Astrocyte of the spinal cord (primary cell): ENCODE measurements at regions not wholly inside any gene's neighbourhood (a gene's known extent, or its start where the extent isn't known, plus 50 kb on each side); places are given as distances from the start of the nearest gene placed in this dataset.
A peak's percentile ranks its signal among the peaks of the same experiment; 100 is the strongest.

ENCODE experiments used
- DNase-seq: peaks from one replicate; pipeline ENCODE4 v3.0.0; 2011; ENCODE audit warnings: low read depth, low spot score
- H3K4me3 ChIP-seq: 2 replicates; pipeline ENCODE4 v1.5.1; 2011; ENCODE audit warnings: low read depth, mild to moderate bottlenecking, low read length, moderate library complexity
- CTCF ChIP-seq: IDR thresholded peaks from 2 replicates; pipeline ENCODE4 v1.5.1; 2012; ENCODE audit warnings: low read depth, mild to moderate bottlenecking, low read length, inconsistent platforms
- in situ Hi-C: cut with HindIII; loops from 2 replicates; pipeline ENCODE4 v1.10.0; 2017; ENCODE audit warnings: low sequenced_read_pairs

DNA sequence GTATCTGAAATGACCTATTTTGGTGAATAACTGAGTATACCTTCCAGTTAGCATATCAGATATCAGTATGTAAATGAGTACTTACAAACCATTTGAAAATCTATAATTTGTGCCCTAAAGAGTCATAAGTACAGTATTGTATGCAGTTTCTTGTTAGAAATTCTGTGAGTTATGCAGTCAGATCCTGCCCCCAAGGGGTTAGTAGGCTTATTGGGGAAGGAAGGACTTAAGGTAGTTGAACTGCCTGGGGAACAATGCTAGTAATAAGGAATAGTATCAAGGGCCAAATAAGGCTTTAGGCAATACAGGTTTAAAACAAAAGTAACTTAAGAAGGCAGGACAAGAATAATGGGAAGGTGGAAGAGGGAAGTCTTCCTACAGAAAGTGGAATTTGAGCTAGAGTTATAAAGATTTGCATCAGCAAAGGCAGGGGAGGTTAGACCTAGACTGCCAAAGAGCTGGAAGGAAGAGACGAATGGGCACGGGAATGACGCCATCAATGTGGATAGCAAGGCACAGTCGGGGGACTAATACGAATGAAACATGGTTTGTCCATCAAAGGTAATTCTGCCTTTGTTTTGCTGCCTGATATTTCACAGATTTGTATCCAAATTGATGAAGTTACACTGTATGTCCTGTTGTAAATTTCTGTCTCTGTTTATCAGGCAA lies 182.9 kb upstream of the DPYD start:
- peak; percentile 23 for TF ChIP-seq CTCF
- DNase-seq = peak; percentile 54
- in situ Hi-C loops = no loop called here
- no peak overlapping the region for H3K4me3 ChIP-seq

GRCh38 chr1:98102345-98103030 lies 181.7 kb upstream of the DPYD start:
- in situ Hi-C loops = no loop called here
- peak; percentile 46 for DNase-seq

DNA sequence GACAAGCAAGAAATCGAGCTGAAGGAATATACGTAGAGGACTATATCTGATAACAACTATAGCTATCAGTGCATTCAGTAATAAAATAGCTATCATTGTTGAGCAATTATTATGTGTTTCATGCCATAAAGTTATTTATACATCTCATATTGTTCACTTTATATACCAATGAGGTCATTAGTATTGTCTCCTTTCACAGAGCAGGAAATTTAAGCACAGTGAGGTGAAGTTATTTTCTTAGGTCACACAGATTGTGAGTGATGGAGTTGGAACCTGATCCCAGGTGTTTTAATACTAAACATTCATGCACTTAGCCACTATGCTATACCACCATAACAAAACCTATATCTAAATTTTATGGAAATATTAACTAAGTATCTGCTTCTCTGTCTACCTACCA lies 180.5 kb upstream of the DPYD start:
- H3K4me3 ChIP-seq = no peak overlapping the region
- DNase-seq = no peak
- no peak for TF ChIP-seq CTCF
- in situ Hi-C loops = no loop called here

More at GRCh38 chr1:98102345-98103030, 181.7 kb upstream of the DPYD start:
- no peak overlapping the region for H3K4me3 ChIP-seq
- TF ChIP-seq CTCF = no peak

- no peak for DNase-seq
- in situ Hi-C loops = no loop called here
- TF ChIP-seq CTCF = no peak
- H3K4me3 ChIP-seq = no peak overlapping the region
Measured at GRCh38 chr1:98099501-98099900, 178.7 kb upstream of the DPYD start.

- DNase-seq = no peak
- no peak overlapping the region for H3K4me3 ChIP-seq
- TF ChIP-seq CTCF = no peak
- in situ Hi-C loops = no loop called here
Measured at GRCh38 chr1:98098473-98098872, 177.6 kb upstream of the DPYD start.

DNA sequence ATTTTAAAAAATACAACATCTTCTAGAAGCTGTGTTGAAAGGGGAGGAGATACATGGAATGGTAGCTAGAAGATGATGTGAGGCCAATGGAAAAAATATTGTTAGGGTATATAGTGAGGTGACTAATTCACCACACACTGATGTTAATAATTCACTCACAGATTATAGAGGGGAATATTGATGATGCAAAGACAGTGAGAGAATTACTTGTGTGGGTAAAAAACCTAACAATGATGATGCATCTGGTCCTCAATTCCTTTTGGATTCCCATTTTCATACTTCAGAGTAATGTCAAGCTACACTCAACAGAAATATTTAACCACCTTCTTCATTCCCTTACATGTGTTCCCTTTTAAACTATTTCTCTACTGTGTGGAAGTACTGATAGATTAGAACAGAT lies 169.5 kb upstream of the DPYD start:
- no peak for TF ChIP-seq CTCF
- peak; percentile 45 for DNase-seq
- H3K4me3 ChIP-seq = no peak overlapping the region
- in situ Hi-C loops = no loop called here
